ENCODE measurements at regions not wholly inside any gene's neighbourhood (a gene's known extent, or its start where the extent isn't known, plus 50 kb on each side); places are given as distances from the start of the nearest gene placed in this dataset.

DNA sequence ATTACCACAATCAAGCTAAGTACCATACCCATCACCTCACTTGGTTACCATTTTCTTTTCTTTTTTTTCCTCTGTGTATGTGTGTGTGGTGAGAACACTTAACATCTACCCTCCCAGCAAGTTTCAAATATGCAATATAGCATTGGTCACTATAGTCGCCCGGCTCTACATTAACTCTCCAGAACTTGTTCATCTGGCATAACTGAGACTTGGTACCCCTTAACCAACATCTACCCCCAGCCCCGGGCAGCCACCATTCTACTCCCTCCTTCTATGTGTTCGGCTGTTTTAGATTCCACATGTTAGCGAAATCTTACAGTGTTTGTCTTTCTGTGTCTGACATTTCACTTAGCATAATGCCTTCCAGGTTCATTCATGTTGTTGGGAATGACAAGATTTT, 89.0 kb upstream of the TOP1 start:
- TF ChIP-seq, protein P1, sequence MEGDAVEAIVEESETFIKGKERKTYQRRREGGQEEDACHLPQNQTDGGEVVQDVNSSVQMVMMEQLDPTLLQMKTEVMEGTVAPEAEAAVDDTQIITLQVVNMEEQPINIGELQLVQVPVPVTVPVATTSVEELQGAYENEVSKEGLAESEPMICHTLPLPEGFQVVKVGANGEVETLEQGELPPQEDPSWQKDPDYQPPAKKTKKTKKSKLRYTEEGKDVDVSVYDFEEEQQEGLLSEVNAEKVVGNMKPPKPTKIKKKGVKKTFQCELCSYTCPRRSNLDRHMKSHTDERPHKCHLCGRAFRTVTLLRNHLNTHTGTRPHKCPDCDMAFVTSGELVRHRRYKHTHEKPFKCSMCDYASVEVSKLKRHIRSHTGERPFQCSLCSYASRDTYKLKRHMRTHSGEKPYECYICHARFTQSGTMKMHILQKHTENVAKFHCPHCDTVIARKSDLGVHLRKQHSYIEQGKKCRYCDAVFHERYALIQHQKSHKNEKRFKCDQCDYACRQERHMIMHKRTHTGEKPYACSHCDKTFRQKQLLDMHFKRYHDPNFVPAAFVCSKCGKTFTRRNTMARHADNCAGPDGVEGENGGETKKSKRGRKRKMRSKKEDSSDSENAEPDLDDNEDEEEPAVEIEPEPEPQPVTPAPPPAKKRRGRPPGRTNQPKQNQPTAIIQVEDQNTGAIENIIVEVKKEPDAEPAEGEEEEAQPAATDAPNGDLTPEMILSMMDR (IDR thresholded peaks at IDR 0.05): no peak
- no peaks in the 10 kb centered on the region for H3K27me3 ChIP-seq (ENCODE audit: control insufficient read depth in 1 of 2, insufficient read depth in 2 of 2, low read length in 2 of 2)
- Mint-ChIP-seq H3K27ac (no peak overlapping the region), H3K36me3 (ENCODE audit: low read depth) (no peaks in the 10 kb centered on the region), H3K27me3 (no peaks in the 10 kb centered on the region), H3K9me3 (no peaks in the 10 kb centered on the region), H3K4me3 (no peak overlapping the region), H3K4me1 (ENCODE audit: low read depth) (no peaks in the 10 kb centered on the region)
- no peak overlapping the region for H3K4me3 ChIP-seq (ENCODE audit: low read length)
- DNase-seq (no peak), ATAC-seq (ENCODE audit: poor library complexity) (no peak)
- H3K27ac ChIP-seq (ENCODE audit: low read depth in 1 of 2, low read length in 2 of 2): no peak overlapping the region
- no peaks in the 10 kb centered on the region for H3K9me3 ChIP-seq (ENCODE audit: control insufficient read depth in 1 of 2, insufficient read depth in 1 of 2, low read length in 2 of 2)
- H3K4me1 ChIP-seq (ENCODE audit: insufficient read depth, low read length): no peaks in the 10 kb centered on the region
- ChIA-PET CTCF (no interaction called here), POLR2A (no interaction called here)
- H3K36me3 ChIP-seq (ENCODE audit: insufficient read depth, low read length): no peaks in the 10 kb centered on the region
- intact Hi-C loops (cut with DNase I, micrococcal nuclease): no loop called here

DNA sequence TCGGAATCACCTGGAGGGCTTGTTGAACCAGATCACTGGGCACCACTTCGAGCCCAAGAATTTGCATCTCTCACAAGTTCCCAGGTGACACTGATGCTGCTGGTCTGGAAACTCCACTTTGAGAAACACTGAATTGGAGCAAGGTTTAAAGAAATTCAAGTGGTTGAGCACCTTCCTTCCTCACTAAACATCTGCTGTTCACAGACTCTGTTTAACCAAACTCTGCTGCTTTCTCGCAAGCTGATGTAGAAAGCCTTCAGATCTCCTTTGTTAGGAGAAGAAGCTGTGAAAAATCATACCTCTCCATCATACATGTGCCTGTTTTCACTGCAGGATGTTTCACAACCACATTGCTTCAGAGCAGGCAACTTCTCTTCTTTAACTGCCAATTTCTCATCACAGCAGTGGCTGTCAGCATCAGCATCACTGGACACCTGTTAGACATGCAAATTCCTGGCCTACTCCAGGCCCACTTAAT, 87.5 kb upstream of the TOP1 start:
- ChIA-PET POLR2A (no interaction called here), CTCF (no interaction called here)
- no peak overlapping the region for H3K27ac Mint-ChIP-seq
- H3K9me3 Mint-ChIP-seq: no peaks in the 10 kb centered on the region
- H3K9me3 ChIP-seq (ENCODE audit: control insufficient read depth in 1 of 2, insufficient read depth in 1 of 2, low read length in 2 of 2): no peaks in the 10 kb centered on the region
- no peak overlapping the region for H3K4me3 ChIP-seq (ENCODE audit: low read length)
- no peaks in the 10 kb centered on the region for H3K4me1 Mint-ChIP-seq (ENCODE audit: low read depth)
- no peaks in the 10 kb centered on the region for H3K27me3 ChIP-seq (ENCODE audit: control insufficient read depth in 1 of 2, insufficient read depth in 2 of 2, low read length in 2 of 2)
- TF ChIP-seq, protein P1 (IDR thresholded peaks at IDR 0.05): no peak
- no peaks in the 10 kb centered on the region for H3K27me3 Mint-ChIP-seq
- no peaks in the 10 kb centered on the region for H3K36me3 Mint-ChIP-seq (ENCODE audit: low read depth)
- no peaks in the 10 kb centered on the region for H3K4me1 ChIP-seq (ENCODE audit: insufficient read depth, low read length)
- ATAC-seq (ENCODE audit: poor library complexity): no peak
- H3K4me3 Mint-ChIP-seq: no peak overlapping the region
- no peak overlapping the region for H3K27ac ChIP-seq (ENCODE audit: low read depth in 1 of 2, low read length in 2 of 2)
- intact Hi-C loops (cut with DNase I, micrococcal nuclease): no loop called here
- no peak for DNase-seq
- H3K36me3 ChIP-seq (ENCODE audit: insufficient read depth, low read length): no peaks in the 10 kb centered on the region

DNA sequence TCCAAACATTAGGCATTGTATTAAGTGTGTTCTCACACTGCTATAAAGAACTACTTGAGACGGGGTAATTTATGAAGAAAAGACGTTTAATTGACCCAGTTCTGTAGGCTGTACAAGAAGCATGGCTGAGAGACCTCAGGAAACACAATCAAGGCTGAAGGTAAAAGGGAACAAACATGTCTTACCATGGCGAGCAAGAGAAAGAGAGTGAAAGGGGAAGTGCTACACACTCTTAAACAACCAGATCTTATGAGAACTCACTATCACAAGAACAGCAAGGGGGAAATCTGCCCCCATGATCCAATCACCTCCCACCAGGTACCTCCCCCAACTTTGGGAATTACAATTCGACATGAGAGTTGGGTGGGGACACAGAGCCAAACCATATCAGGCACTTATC, 86.6 kb upstream of the TOP1 start:
- H3K9me3 Mint-ChIP-seq: no peaks in the 10 kb centered on the region
- ChIA-PET CTCF (no interaction called here), POLR2A (no interaction called here)
- no peaks in the 10 kb centered on the region for H3K27me3 Mint-ChIP-seq
- Histone ChIP-seq H3K4me1 (ENCODE audit: insufficient read depth, low read length) (no peaks in the 10 kb centered on the region), H3K4me3 (ENCODE audit: low read length) (no peak overlapping the region), H3K27ac (ENCODE audit: low read depth in 1 of 2, low read length in 2 of 2) (no peak overlapping the region), H3K36me3 (ENCODE audit: insufficient read depth, low read length) (no peaks in the 10 kb centered on the region), H3K9me3 (ENCODE audit: control insufficient read depth in 1 of 2, insufficient read depth in 1 of 2, low read length in 2 of 2) (no peaks in the 10 kb centered on the region), H3K27me3 (ENCODE audit: control insufficient read depth in 1 of 2, insufficient read depth in 2 of 2, low read length in 2 of 2) (no peaks in the 10 kb centered on the region)
- intact Hi-C loops (cut with DNase I, micrococcal nuclease): no loop called here
- no peak for DNase-seq
- no peak for ATAC-seq (ENCODE audit: poor library complexity)
- no peaks in the 10 kb centered on the region for H3K36me3 Mint-ChIP-seq (ENCODE audit: low read depth)
- H3K27ac Mint-ChIP-seq: no peak overlapping the region
- H3K4me3 Mint-ChIP-seq: no peak overlapping the region
- TF ChIP-seq, protein P1 (IDR thresholded peaks at IDR 0.05): no peak
- H3K4me1 Mint-ChIP-seq (ENCODE audit: low read depth): no peaks in the 10 kb centered on the region

Data from CD4-positive, alpha-beta T cell (primary cell).